Left lobe of liver (tissue), 2 donors: ENCODE measurements at regions not wholly inside any gene's neighbourhood (a gene's known extent, or its start where the extent isn't known, plus 50 kb on each side); places are given as distances from the start of the nearest gene placed in this dataset.

Experiments used
- ATAC-seq: fragments of 200-7000 bp; cut with Tn5 transposase; one replicate; pipeline ENCODE4 v1.9.1; 2020; ENCODE audit warnings: mild to moderate bottlenecking, moderate library complexity
- DNase-seq: peaks from one replicate; pipeline ENCODE4 v3.0.0-alpha.2; 2020; ENCODE audit warnings: low spot score
- donor health status: DM: no; HTN: no; CAD: no; lungs with moderate emphysema.
- donor health status: DM: no; HTN: yes; CAD: no.

DNA sequence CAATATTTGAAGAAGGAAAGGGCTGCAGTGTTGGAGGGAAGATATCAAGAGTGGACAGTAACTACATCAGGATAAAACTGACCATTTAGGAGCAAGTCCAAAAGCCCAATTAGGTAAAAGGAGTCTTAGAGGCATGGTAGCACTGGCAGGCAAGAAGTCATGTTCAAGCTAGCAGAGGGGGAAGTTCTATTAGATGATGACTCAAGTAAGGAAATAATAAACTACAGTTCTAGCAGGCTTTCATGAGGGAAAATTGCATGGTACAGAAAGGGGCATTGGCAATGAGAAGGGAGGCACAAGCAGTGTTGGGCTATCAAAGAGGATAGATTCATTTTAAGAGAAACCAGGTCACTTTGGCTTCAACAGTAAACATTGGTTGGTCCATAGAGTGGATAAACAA is 156.1 kb upstream of the PTPRK start:
- DNase-seq (no peak), ATAC-seq (no peak)

DNA sequence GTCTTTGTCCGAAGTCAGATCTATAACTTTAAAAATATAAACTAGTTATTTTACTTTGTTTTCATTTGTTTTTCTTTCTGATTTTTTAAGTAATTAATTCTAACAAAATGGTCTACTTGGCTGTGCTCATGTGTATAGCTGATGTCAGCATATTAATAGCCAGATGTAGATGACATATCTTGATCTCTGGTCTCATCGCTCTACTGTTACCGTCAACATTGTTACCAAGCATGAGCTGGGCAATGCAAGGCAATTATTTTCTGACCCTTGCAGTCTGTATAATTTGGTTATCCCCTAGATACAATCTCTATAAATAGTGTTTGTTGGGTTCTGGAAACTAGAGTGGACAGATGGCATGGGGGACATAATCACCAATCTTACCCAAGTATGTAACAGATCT is 151.6 kb upstream of the PTPRK start:
- ATAC-seq: no peak
- no peak for DNase-seq

DNA sequence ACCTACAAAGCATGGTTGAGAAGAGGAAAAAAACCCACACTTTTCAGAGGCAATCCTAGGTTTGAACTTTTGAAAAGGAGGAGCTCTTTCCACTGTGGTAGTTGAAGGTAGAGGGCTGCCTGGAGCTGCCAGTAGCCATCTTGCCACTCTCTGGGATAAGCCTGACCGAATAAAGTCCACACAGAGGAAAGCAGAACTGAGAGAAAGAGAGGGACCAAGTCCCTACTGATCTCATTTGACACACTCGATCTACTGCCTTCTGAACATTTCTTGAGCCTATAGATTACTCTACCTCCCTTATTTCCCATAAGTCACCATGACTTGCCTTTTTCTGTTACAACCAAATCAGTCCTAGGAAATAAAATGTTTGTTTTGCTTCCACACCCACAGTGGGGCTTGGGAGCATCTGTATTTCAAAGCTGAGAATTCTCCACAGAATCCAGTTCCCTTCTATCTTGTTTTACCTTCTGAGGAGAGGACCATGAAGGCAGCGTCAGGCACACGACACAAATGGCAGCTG is 147.0 kb upstream of the PTPRK start:
- ATAC-seq: no peak
- DNase-seq: no peak

DNA sequence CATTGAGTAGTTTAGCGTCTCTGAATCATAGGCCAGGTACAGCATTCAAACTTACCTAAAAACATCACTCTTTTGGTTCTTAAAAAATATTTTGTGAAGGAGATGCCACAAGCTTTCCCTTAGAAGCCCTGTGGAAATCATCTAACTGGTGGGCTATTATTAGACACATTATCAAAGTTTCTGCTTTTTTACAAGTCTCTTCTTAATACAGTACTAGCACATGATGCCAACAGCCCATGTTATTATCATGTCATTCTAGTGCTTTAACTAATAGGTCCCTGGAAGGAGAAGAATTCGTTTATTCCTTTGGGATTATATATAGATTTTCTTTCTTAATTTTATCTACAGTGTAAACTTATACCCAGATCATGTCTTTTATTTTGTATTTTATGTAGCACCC is 146.0 kb upstream of the PTPRK start:
- ATAC-seq (no peak), DNase-seq (no peak)

DNA sequence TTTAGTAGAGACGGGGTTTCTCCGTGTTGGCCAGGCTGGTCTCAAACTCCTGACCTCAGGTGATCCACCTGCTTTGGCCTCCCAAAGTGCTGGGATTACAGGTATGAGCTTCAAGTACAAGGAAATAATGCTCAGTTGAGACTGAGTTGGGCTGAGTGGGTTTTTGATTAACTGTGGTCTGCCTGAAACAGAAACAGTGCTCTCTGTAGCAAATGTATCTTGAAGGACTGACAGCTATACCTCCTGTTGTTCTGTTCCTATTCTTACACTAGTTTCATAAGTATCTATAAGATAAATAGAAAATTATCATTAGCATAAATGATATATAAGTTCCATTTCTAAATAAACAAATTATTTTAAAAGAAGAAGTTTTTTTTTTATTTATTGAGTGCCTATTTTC is 142.8 kb upstream of the PTPRK start:
- ATAC-seq: no peak
- no peak for DNase-seq

DNA sequence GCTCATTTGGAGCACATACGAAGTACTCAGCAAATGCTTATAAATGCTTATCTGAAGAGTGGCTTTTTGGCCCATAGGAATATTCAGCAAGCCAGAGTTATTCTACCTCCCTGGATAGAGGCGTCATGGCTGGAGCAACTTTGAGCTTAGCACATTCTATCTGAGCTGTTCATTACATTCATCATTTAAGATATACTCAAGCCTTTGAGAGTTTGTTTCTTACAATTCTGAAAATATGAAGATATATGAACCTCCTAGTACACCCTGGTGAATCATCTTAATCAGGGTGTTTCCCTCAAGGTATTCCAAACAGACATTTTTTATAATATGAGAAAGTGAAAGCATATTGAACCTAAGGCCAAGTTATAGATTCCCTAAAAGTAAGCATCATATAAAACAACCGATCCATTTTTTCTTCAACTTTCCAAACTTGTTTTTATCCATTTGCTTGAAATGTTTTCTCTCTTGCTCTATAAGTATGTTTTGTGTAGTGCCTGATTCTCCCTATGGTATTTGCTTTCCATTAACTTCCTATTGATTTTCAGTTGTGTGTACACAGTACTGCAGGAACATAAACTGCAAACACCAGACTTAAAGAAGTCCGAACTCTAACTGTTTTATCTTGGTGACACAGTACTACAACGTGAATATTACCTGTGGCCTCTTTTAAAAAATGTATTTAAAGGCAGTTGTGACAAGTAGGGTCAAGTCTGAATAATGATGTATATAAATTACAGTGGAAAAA is 139.7 kb upstream of the PTPRK start:
- no peak for ATAC-seq
- no peak for DNase-seq

DNA sequence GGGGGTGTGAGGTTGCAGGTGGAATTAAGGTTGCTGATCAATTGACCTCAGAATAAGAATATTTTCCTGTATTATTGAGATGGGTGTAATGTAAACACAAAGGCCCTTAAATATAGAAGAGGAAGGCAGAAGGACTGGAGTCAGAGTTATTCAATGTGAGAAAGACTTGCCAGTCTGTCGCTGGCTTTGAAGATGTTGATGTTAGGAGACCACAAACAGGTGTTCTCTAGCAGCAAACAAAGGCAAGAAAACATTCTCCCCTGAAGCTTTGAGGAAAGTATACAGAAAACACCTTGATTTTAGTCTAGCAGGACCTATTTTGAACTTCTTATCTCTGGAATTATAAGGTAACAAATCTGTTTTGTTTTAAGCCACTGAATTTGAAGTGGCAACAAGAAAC is 138.9 kb upstream of the PTPRK start:
- ATAC-seq (no peak), DNase-seq (no peak)

DNA sequence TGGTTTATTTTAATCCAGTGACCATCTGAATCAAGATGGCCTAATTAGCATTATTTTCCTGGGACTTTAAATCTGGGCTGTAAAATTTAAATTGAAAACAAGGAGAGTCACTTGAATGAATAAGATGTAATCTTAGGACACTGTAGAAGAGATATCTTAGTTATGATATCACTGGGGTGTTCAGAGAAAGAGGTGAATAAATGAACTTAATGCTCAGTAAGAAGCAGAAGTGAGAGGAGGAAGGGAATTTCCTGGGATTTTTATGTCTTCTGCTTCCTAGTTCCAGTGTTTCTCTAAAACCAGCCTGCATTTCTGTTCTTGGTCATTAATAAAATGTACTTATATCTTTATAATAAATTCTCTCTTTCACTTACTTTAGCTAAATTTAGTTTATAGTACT is 136.8 kb upstream of the PTPRK start:
- DNase-seq (no peak), ATAC-seq (no peak)

DNA sequence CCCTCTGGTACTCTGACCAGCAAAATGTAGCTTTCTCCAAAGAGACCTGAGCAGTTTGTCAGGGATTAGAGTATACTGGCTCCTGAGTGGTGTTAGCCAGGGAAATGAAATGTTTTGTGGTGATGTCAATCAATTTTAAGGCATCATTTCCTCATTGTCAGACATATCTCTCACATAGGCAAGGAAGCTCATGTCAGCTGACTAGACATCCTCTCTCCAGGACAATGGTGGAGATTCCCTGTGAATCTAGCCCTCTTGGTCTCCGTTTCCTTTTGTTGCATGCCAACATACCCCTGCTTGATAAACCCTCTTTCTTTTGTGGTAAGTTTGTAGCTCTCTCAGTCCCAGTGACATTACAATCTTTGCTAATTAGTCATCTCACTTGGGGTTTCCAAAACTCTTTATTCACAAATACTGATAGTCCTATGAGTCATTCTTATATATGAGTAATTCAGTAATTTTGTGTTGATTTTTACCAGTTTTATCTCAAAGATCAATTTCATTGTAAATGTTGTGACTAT is 135.6 kb upstream of the PTPRK start:
- DNase-seq (no peak), ATAC-seq (no peak)

DNA sequence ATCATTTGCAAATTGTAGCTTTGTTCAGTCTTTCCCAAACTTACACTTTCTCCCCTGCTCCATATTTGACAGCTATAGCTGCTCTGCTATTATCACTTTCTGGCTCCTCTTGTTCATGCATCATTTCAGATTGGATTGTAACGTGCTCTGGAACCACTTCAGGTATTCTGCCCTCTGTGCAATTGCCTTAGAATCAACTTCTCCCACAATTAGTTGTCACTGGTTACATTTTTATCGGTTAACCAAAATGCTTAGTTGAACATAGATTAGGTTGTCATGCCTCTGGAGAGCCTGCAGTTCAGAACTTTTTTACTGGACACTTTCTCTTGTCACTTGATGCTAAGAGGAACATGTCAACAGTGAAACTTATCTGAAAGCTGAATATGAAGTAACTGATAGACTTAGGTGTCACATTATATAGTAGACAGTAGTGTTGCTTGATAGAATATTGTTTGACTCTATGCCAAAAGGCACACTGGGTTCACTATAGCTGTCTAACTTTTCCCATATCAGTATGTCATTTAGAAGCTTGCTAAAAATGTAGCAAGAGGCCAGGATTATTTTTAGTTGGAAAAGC is 127.7 kb upstream of the PTPRK start:
- ATAC-seq (no peak), DNase-seq (no peak)

DNA sequence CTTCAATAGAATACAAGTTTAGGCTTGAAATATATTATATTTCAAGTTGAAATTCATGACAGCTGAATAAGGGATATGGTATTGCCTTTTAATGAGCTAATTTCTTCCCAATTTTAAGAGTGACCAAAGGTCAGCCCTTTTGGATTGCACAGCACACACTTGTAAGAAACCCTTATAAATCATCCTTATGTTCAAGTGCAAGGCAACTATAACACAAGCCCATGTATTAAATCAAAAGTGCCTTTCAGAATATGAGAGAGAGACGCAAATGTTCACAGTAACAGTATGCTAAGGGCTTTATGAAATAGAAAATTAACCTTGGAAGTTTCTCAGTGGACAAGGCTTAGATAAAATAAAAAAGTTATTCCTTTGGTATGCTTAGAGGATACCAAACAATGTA is 121.7 kb upstream of the PTPRK start:
- no peak for ATAC-seq

DNA sequence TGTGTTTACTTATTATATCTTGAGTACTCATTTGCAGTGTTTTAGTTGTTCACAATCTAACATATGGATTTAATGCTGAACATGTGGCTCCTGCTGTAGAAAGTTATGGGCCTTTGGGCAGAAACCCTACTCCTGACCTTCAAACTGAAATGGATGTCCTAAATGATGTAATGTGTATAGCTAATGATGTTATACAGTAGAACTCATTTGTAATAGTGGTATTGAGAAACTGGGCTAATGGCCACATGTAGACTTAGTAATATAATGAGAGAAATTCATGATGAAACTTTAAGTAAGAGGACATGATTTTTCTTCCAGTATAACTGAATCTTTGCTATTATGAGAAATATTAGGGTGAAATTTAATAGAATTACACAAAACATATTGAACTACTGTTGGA is 121.3 kb upstream of the PTPRK start:
- ATAC-seq (no peak), DNase-seq (no peak)

More for the DNA sequence above, 121.7 kb upstream of the PTPRK start:
- DNase-seq: no peak

DNA sequence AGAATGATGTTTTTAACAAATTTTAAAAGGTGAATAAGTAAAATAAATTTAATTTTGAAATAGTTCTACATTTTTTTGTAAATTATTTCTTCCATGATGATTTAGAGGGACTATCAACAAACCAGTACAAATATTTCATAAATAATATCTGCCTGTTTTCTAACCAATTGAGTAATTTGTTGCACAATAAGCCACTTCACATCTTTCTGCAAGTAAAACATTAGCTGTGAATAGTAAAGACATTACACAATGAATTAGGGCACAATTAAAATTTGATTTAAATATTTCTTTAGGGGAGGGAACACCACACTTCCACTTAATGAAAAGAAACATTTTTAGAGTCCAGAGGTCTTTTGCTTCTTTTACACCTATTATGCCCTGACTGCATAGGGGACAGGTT is 118.4 kb upstream of the PTPRK start:
- ATAC-seq (no peak), DNase-seq (no peak)

DNA sequence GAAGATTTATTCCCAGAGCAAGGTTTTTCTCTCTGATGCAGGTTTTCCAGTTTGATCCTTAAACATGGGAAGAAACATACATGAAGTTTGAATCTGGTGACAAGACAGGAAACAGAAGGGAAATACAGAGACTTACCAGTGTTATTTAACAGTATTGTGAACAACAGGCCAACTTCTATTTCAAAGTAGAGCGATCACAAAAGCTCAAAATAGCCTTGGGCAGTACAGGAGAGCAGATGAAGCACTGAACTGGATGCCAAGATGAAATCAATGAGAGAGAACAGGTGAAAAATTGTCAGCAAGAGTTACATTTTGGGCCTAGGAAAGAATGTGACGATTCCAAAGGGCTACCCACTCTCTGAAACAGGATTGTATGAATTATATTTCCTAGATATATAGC is 114.8 kb upstream of the PTPRK start:
- DNase-seq: no peak
- no peak for ATAC-seq

DNA sequence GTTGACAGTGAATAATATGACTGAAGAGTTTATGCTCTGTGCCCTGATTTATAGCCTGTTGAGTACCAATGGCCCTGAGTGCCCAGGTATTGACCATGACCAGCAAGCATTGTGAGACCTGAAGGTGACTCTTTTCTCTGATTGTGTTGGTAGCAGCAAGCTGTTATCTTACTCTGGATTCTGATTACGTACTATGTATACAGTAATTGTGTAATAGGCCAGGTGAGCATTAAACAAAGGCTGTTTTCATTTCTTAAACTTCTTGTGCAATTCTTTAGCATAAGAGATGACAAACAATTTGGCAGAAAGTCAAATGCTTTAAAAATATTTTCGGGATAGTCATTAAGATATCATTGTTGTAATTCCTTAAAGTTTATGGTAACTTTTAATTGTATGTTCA is 111.7 kb upstream of the PTPRK start:
- no peak for ATAC-seq
- DNase-seq: no peak

DNA sequence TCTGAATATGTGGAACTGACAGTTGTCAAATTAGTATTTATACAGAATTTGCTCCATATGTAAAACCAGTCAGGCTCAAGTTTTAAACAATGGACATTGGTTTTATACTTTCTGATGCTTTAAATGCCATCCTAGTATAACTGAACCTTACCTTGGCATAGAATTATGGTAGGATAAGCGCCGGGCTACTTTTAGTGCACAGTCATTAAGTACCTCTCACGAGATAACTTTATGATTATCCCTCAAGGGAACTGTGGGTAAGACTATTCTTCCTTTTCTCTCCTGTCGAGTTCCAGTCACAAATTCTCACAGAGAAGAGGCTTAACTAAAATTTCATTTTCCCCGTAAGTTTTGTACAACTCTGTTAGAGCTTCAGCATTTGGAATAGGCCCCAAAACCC is 110.6 kb upstream of the PTPRK start:
- DNase-seq: no peak
- ATAC-seq: no peak

DNA sequence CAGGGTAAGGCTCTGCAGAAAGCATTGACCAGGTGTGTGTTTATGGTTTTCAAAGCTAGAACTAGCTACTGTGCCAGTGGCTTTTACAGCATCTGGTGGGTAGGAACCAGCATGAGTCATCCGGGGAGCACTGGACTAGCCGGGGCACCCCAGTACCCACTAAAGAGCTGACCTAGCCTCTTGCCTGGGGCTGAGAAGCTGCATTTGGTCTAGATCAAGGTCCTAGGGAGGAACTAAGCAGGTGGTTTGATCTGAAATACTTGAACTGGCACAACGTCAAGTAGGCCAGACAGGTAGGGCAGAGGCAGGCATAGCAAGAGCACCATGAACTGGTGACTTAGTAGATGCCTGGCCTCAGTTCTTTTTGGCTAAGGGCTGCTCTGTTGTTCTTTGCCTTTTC is 109.8 kb upstream of the PTPRK start:
- DNase-seq (no peak), ATAC-seq (no peak)

DNA sequence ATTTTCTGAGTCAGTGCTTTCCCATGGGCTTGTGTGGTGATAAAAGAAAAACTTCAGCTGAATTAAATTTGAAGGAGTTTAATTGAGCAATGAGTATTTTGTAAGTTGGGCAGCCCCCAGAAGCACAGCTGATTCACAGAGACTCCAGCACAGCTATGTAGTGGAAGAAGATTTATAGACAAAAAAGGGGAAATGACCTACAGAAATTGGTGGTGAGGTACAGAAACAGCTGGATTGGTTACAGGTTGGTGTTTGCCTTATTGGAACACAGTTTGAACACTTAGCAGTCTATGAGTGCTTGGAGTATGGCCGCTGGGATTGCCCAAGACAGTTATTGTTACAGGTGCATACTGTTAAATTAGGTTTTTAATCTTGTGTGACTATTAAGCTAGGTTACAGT is 96.9 kb upstream of the PTPRK start:
- ATAC-seq (no peak), DNase-seq (no peak)

DNA sequence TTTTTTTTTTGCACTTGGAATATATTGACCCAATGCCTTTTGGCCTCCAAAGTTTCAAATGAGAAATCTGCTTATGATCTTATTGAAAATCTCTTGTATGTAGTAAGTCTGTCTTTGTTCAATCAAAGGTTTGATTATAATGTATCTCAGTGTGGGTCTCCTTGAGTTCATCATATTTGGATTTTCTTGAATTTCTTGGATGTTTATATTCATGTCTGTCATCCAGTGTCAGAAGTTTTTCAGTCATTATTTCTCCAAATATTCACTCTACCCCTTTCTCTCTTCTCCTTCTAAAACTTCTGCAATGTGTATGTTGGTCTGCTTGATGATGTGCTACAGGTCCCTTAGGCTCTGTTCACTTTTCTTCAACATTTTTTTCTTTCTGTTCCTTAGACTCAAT is 95.9 kb upstream of the PTPRK start:
- ATAC-seq (no peak), DNase-seq (no peak)

DNA sequence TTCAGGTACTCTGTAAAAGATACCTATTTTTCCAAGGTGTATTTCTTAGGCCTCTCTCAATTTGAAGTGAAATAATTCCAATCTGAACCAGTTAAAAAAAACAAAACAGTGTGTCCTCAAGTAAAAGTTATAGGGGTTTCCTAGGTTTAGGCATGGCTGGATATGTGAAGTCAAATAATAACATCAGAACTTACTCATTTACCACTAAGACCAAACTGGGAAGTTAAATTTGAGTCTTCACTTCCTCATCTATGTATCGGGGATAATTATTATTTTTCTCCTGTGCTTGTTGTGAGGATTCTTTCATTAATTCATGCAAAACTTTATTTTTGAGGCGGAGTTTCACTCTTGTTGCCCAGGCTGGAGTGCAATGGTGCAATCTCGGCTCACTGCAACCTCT is 86.2 kb upstream of the PTPRK start:
- no peak for DNase-seq
- no peak for ATAC-seq

DNA sequence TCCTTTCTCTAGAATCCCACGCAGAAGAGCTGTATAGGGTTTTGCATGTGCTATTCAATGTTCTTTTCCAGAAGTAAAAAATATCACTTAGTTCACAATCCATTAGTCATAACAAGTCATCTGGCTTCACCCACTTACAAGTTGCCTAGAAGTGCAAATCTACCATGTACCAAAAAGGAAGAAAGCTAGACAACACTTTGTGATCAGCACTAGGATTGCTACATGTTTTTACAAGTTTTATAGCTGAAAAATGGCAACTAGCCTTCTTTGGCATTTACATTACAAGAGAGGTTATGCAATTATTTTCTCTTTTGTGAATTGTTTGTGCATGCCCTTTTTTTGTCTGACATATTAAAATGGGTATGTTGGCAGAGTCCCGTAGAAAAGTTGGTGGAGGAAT is 85.6 kb upstream of the PTPRK start:
- DNase-seq: no peak
- ATAC-seq: no peak

DNA sequence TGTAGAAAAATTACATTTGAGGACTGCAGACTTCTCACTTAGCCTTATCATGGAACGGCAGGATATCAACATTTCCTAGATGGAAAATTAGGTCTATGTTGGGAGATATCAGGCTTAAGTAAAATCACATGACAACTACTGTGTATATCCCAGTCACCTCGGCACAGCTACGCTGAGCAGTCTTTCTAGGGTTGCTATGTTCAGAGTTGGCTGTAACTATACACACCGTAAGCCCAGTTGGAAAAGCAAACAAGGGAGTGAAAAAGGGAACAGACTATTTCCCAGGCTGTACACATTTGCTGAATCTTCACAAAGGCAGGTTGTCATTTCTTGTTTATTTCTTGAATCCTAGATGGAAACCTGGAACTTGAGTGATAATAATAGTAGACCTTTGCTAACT is 80.7 kb upstream of the PTPRK start:
- no peak for ATAC-seq
- no peak for DNase-seq
